HL-60 (cell line): ENCODE measurements at regions not wholly inside any gene's neighbourhood (a gene's known extent, or its start where the extent isn't known, plus 50 kb on each side); places are given as distances from the start of the nearest gene placed in this dataset.

Source experiments
- DNase-seq, 2 experiments: peaks; one replicate each; pipeline ENCODE4 v3.0.0-alpha.2; 2010 to 2020; ENCODE audit warnings: low read depth in 1 of 2, low spot score in 1 of 2
- H3K27ac ChIP-seq: fragments of 250-450 bp; sonication (Bioruptor Pico); replicated peaks from 2 replicates; pipeline ENCODE4 v1.5.1; 2020; ENCODE audit warnings: mild to moderate bottlenecking, moderate library complexity
- H3K27me3 ChIP-seq: fragments of 250-450 bp; sonication (Bioruptor Pico); 2 replicates; pipeline ENCODE4 v1.5.1; 2021; ENCODE audit warnings: mild to moderate bottlenecking, moderate library complexity; ENCODE audit not compliant: insufficient read depth, poor library complexity, severe bottlenecking
- H3K4me3 ChIP-seq: replicated peaks from 2 replicates; pipeline ENCODE4 v1.5.1; 2011; ENCODE audit warnings: mild to moderate bottlenecking, control low read depth, low read length; ENCODE audit not compliant: insufficient read depth
- CTCF ChIP-seq: IDR thresholded peaks from one replicate; pipeline ENCODE4 v1.5.1; 2011; ENCODE audit warnings: low read length, control low read depth, inconsistent platforms; ENCODE audit not compliant: insufficient read depth
- GABPA ChIP-seq: IDR thresholded peaks from 2 replicates; pipeline ENCODE4 v1.6.1; 2012; ENCODE audit warnings: low read depth
- POLR2AphosphoS5 ChIP-seq: IDR thresholded peaks from 2 replicates; pipeline ENCODE4 v1.6.1; 2012; ENCODE audit warnings: low read depth
- REST ChIP-seq: IDR thresholded peaks from 2 replicates; pipeline ENCODE4 v1.6.1; 2012; ENCODE audit warnings: low read depth; ENCODE audit not compliant: insufficient replicate concordance
- SPI1 ChIP-seq: IDR thresholded peaks from 2 replicates; pipeline ENCODE4 v1.6.1; 2012; ENCODE audit warnings: low read depth, mild to moderate bottlenecking, borderline replicate concordance

- DNase-seq, result no peak
- no peak for TF ChIP-seq GABPA
- no peak for TF ChIP-seq REST
- no peak for TF ChIP-seq POLR2AphosphoS5
- no peak for TF ChIP-seq CTCF
- no peak for TF ChIP-seq SPI1
- H3K27me3 ChIP-seq, result no peaks in the 10 kb centered on the region
- H3K4me3 ChIP-seq, result no peak overlapping the region
- H3K27ac ChIP-seq, result no peak overlapping the region
Measured at GRCh38 chr4:54988655-54989054, 136.7 kb downstream of the KDR start.

- H3K27ac ChIP-seq, result no peak overlapping the region
- H3K27me3 ChIP-seq, result no peaks in the 10 kb centered on the region
- no peak for DNase-seq
- TF ChIP-seq CTCF (no peak), SPI1 (no peak), REST (no peak), GABPA (no peak), POLR2AphosphoS5 (no peak)
- H3K4me3 ChIP-seq, result no peak overlapping the region
Measured at GRCh38 chr4:54986095-54986846, 139.1 kb downstream of the KDR start.

GRCh38 chr4:54976682-54977081 is 148.7 kb downstream of the KDR start:
- Histone ChIP-seq H3K27me3 (peaks cover 6% of the 10 kb centered on the region), H3K27ac (no peak overlapping the region), H3K4me3 (no peak overlapping the region)
- TF ChIP-seq CTCF, result no peak
- no peak for TF ChIP-seq GABPA
- TF ChIP-seq SPI1, result no peak
- no peak for TF ChIP-seq POLR2AphosphoS5
- TF ChIP-seq REST, result no peak
- DNase-seq, result no peak
